GM19397 (cell line): ENCODE measurements at regions not wholly inside any gene's neighbourhood (a gene's known extent, or its start where the extent isn't known, plus 50 kb on each side); places are given as distances from the start of the nearest gene placed in this dataset.

Experiments
- ATAC-seq: cut with Tn5 transposase; IDR thresholded peaks from one replicate; pipeline ENCODE4 v1.9.1; 2021; ENCODE audit warnings: mild to moderate bottlenecking, moderate library complexity; ENCODE audit not compliant: unreplicated experiment

- no peak for ATAC-seq
Observed at GRCh38 chr9:82149501-82149946, 161.0 kb downstream of the SPATA31D1 start.

GRCh38 chr9:82152181-82152580, 163.6 kb downstream of the SPATA31D1 start:
- no peak for ATAC-seq

GRCh38 chr9:82153032-82153431, 164.5 kb downstream of the SPATA31D1 start:
- no peak for ATAC-seq

- ATAC-seq: no peak
Observed at GRCh38 chr9:82154573-82154972, 166.0 kb downstream of the SPATA31D1 start.

- no peak for ATAC-seq
Observed at GRCh38 chr9:82161876-82162275, 173.3 kb downstream of the SPATA31D1 start.

GRCh38 chr9:82164159-82164558, 175.6 kb downstream of the SPATA31D1 start:
- ATAC-seq: no peak

- ATAC-seq: no peak
Observed at GRCh38 chr9:82167296-82167695, 178.7 kb downstream of the SPATA31D1 start.

GRCh38 chr9:82168585-82168984, 180.0 kb downstream of the SPATA31D1 start:
- ATAC-seq: no peak

- no peak for ATAC-seq
Observed at GRCh38 chr9:82170866-82171265, 182.3 kb downstream of the SPATA31D1 start.

GRCh38 chr9:82171271-82171670, 182.7 kb downstream of the SPATA31D1 start:
- ATAC-seq: no peak

- no peak for ATAC-seq
Observed at GRCh38 chr9:82180711-82181110, 192.1 kb downstream of the SPATA31D1 start.

GRCh38 chr9:82183181-82183860, 194.7 kb downstream of the SPATA31D1 start:
- no peak for ATAC-seq

- no peak for ATAC-seq
Observed at GRCh38 chr9:82184524-82184923, 196.0 kb downstream of the SPATA31D1 start.

GRCh38 chr9:82188817-82189216, 200.2 kb downstream of the SPATA31D1 start:
- no peak for ATAC-seq

- ATAC-seq: no peak
Observed at GRCh38 chr9:82191082-82191770, 202.7 kb downstream of the SPATA31D1 start.

GRCh38 chr9:82192211-82192610, 203.6 kb downstream of the SPATA31D1 start:
- no peak for ATAC-seq

GRCh38 chr9:82196622-82197441, 208.3 kb downstream of the SPATA31D1 start:
- no peak for ATAC-seq

GRCh38 chr9:82201196-82201595, 212.6 kb downstream of the SPATA31D1 start:
- no peak for ATAC-seq

- no peak for ATAC-seq
Observed at GRCh38 chr9:82202808-82203207, 214.2 kb downstream of the SPATA31D1 start.

GRCh38 chr9:82206490-82206889, 217.9 kb downstream of the SPATA31D1 start:
- no peak for ATAC-seq

- ATAC-seq: no peak
Observed at GRCh38 chr9:82206946-82207345, 218.4 kb downstream of the SPATA31D1 start.
